H9 (cell line): ENCODE measurements at regions not wholly inside any gene's neighbourhood (a gene's known extent, or its start where the extent isn't known, plus 50 kb on each side); places are given as distances from the start of the nearest gene placed in this dataset.

Experiments used
- DNase-seq: peaks from one replicate; pipeline ENCODE4 v3.0.0-alpha.2; 2017
- H2AFZ ChIP-seq: one replicate; pipeline ENCODE4 v1.6.1; 2013; ENCODE audit warnings: mild to moderate bottlenecking, low read length, control low read depth, moderate library complexity
- H2AK5ac ChIP-seq: 2 replicates; pipeline ENCODE4 v1.6.1; 2013; ENCODE audit warnings: low read length, control low read depth, mixed read lengths; ENCODE audit not compliant: insufficient read length
- H2BK120ac ChIP-seq: one replicate; pipeline ENCODE4 v1.6.1; 2013; ENCODE audit warnings: low read depth, mild to moderate bottlenecking, low read length, control low read depth, inconsistent platforms; ENCODE audit not compliant: poor library complexity, severe bottlenecking
- H2BK12ac ChIP-seq: 2 replicates; pipeline ENCODE4 v1.6.1; 2013; ENCODE audit warnings: low read length, control low read depth, mixed read lengths, low read depth; ENCODE audit not compliant: insufficient read length
- H2BK15ac ChIP-seq: 2 replicates; pipeline ENCODE4 v1.6.1; 2013; ENCODE audit warnings: low read depth, low read length, control low read depth
- H2BK20ac ChIP-seq: one replicate; pipeline ENCODE4 v1.6.1; 2013; ENCODE audit warnings: low read depth, mild to moderate bottlenecking, low read length, control low read depth, inconsistent platforms; ENCODE audit not compliant: poor library complexity, severe bottlenecking
- H2BK5ac ChIP-seq: 2 replicates; pipeline ENCODE4 v1.6.1; 2013; ENCODE audit warnings: low read length, control low read depth, mixed read lengths; ENCODE audit not compliant: insufficient read length
- H3K14ac ChIP-seq: 2 replicates; pipeline ENCODE4 v1.6.1; 2013; ENCODE audit warnings: low read length, control low read depth; ENCODE audit not compliant: insufficient read depth
- H3K18ac ChIP-seq: 2 replicates; pipeline ENCODE4 v1.6.1; 2013; ENCODE audit warnings: low read depth, mild to moderate bottlenecking, mixed read lengths, low read length, control low read depth; ENCODE audit not compliant: insufficient read length
- H3K23ac ChIP-seq: 2 replicates; pipeline ENCODE4 v1.6.1; 2013; ENCODE audit warnings: low read length, control low read depth, mixed read lengths, low read depth; ENCODE audit not compliant: insufficient read length
- H3K23me2 ChIP-seq: 2 replicates; pipeline ENCODE4 v1.6.1; 2013; ENCODE audit warnings: low read depth, mild to moderate bottlenecking, mixed read lengths, low read length, control low read depth; ENCODE audit not compliant: insufficient read length, poor library complexity, severe bottlenecking
- H3K27ac ChIP-seq: 2 replicates; pipeline ENCODE4 v1.5.1; 2013; ENCODE audit warnings: low read length, control low read depth, mixed read lengths, low read depth; ENCODE audit not compliant: insufficient read length
- H3K27me3 ChIP-seq: 2 replicates; pipeline ENCODE4 v1.6.1; 2013; ENCODE audit warnings: low read length, control low read depth, inconsistent platforms; ENCODE audit not compliant: insufficient read depth
- H3K4ac ChIP-seq: 2 replicates; pipeline ENCODE4 v1.6.1; 2013; ENCODE audit warnings: low read depth, mild to moderate bottlenecking, control low read depth, inconsistent platforms, low read length, moderate library complexity
- H3K4me1 ChIP-seq: 2 replicates; pipeline ENCODE4 v1.6.1; 2013; ENCODE audit warnings: low read length, control low read depth, inconsistent platforms; ENCODE audit not compliant: insufficient read depth
- H3K4me2 ChIP-seq: 2 replicates; pipeline ENCODE4 v1.6.1; 2013; ENCODE audit warnings: low read length, control low read depth, mixed read lengths; ENCODE audit not compliant: insufficient read length, insufficient read depth
- H3K56ac ChIP-seq: 2 replicates; pipeline ENCODE4 v1.6.1; 2013; ENCODE audit warnings: low read depth, mild to moderate bottlenecking, mixed read lengths, low read length, control low read depth; ENCODE audit not compliant: insufficient read length
- H3K79me1 ChIP-seq: 2 replicates; pipeline ENCODE4 v1.6.1; 2013; ENCODE audit warnings: low read depth, mild to moderate bottlenecking, moderate library complexity, low read length, control low read depth, inconsistent platforms; ENCODE audit not compliant: insufficient read depth, poor library complexity, severe bottlenecking
- H3K79me2 ChIP-seq: 2 replicates; pipeline ENCODE4 v1.6.1; 2013; ENCODE audit warnings: low read length, control low read depth, inconsistent platforms; ENCODE audit not compliant: insufficient read depth
- H3K9ac ChIP-seq: 2 replicates; pipeline ENCODE4 v1.6.1; 2013; ENCODE audit warnings: low read length, control low read depth, mixed read lengths; ENCODE audit not compliant: insufficient read length; ENCODE audit errors: extremely low read depth
- H3K9me3 ChIP-seq: one replicate; pipeline ENCODE4 v1.6.1; 2013; ENCODE audit warnings: low read depth, low read length, inconsistent platforms; ENCODE audit not compliant: control insufficient read depth
- H3T11ph ChIP-seq: one replicate; pipeline ENCODE4 v1.6.1; 2013; ENCODE audit warnings: mild to moderate bottlenecking, low read length, control low read depth, inconsistent platforms
- H4K20me1 ChIP-seq: one replicate; pipeline ENCODE4 v1.6.1; 2013; ENCODE audit not compliant: control insufficient read depth, insufficient read length, insufficient read depth
- H4K5ac ChIP-seq: 2 replicates; pipeline ENCODE4 v1.6.1; 2013; ENCODE audit warnings: low read depth, mild to moderate bottlenecking, mixed read lengths, low read length, control low read depth; ENCODE audit not compliant: insufficient read length
- H4K8ac ChIP-seq: replicated peaks from 2 replicates; pipeline ENCODE4 v1.6.1; 2013; ENCODE audit warnings: low read length, control low read depth, mixed read lengths, low read depth; ENCODE audit not compliant: insufficient read length
- H4K91ac ChIP-seq: 2 replicates; pipeline ENCODE4 v1.6.1; 2013; ENCODE audit warnings: low read depth, mild to moderate bottlenecking, moderate library complexity, mixed read lengths, low read length, control low read depth; ENCODE audit not compliant: insufficient read length
- H3K27ac Mint-ChIP-seq, 3 experiments: 2 replicates in 2 of 3; 3 replicates in 1 of 3; pipeline ENCODE4 v1.8.0; 2020 to 2021; ENCODE audit warnings: mixed read lengths in 3 of 3, mild to moderate bottlenecking in 1 of 3, moderate library complexity in 1 of 3
- H3K27me3 Mint-ChIP-seq: 2 replicates; pipeline ENCODE4 v1.8.0; 2021; ENCODE audit warnings: low read depth, mild to moderate bottlenecking, moderate library complexity, mixed read lengths
- H3K36me3 Mint-ChIP-seq, 3 experiments: 2 replicates in 2 of 3; 3 replicates in 1 of 3; pipeline ENCODE4 v1.8.0; 2020 to 2021; ENCODE audit warnings: low read depth in 3 of 3, mixed read lengths in 3 of 3; ENCODE audit not compliant: insufficient read depth in 1 of 3
- H3K4me1 Mint-ChIP-seq, 2 experiments: 2 replicates each; pipeline ENCODE4 v1.8.0; 2020; ENCODE audit warnings: mixed read lengths in 2 of 2
- H3K4me3 Mint-ChIP-seq, 2 experiments: 2 replicates in 1 of 2; 3 replicates in 1 of 2; pipeline ENCODE4 v1.8.0; 2020 to 2021; ENCODE audit warnings: mild to moderate bottlenecking in 2 of 2, mixed read lengths in 2 of 2, moderate library complexity in 1 of 2
- H3K9me3 Mint-ChIP-seq, 2 experiments: 2 replicates in 1 of 2; 3 replicates in 1 of 2; pipeline ENCODE4 v1.8.0; 2020; ENCODE audit warnings: mild to moderate bottlenecking in 2 of 2, mixed read lengths in 2 of 2, moderate library complexity in 1 of 2
- CTCF ChIP-seq: fragments of 200-600 bp; sonication (generic); conservative IDR thresholded peaks from 3 replicates; pipeline ENCODE4 v1.8.0; 2021; ENCODE audit warnings: antibody characterized with exemption, mild to moderate bottlenecking
- WGBS: extraction: QIAGEN DNeasy Blood & Tissue Kit; methylation state at CpG from one replicate; pipeline ENCODE4 v1.1.7; 2013; ENCODE audit warnings: missing lambda C conversion rate, low lambda C conversion rate, mixed read lengths; ENCODE audit not compliant: insufficient read length; ENCODE audit errors: extremely low coverage; 5-methylcytosine and 5-hydroxymethylcytosine counted together

- Mint-ChIP-seq H3K4me1 (no peaks in the 10 kb centered on the region), H3K36me3 (peaks cover 2 to 19% (median 7%) of the 10 kb centered on the region in 3 experiments; a peak in 6 of 7 replicates), H3K27me3 (no peaks in the 10 kb centered on the region), H3K4me3 (no peak overlapping the region; a peak in 2 of 5 replicates), H3K9me3 (peaks cover 19 to 23% of the 10 kb centered on the region in 2 experiments), H3K27ac (no peak overlapping the region)
- no peak overlapping the region for H3K23ac ChIP-seq
- H3K79me1 ChIP-seq, result no peaks in the 10 kb centered on the region
- no peak overlapping the region for H3K18ac ChIP-seq
- no peak overlapping the region for H3K14ac ChIP-seq
- no peak overlapping the region for H3K9ac ChIP-seq
- no peak overlapping the region for H2BK12ac ChIP-seq
- H3K27me3 ChIP-seq, result no peaks in the 10 kb centered on the region
- no peak overlapping the region for H4K5ac ChIP-seq
- H3T11ph ChIP-seq, result no peak overlapping the region
- no peak overlapping the region for H2BK120ac ChIP-seq
- no peak overlapping the region for H4K91ac ChIP-seq
- H3K56ac ChIP-seq, result no peak overlapping the region
- no peak overlapping the region for H2BK5ac ChIP-seq
- no peaks in the 10 kb centered on the region for H3K79me2 ChIP-seq
- no CpG with 5 or more reads among the region's 3 CpGs for WGBS
- H3K4ac ChIP-seq, result no peak overlapping the region; the same call in 1 of the 2 replicates
- DNase-seq, result no peak
- no peaks in the 10 kb centered on the region for H4K20me1 ChIP-seq
- H2AK5ac ChIP-seq, result no peak overlapping the region
- no peak overlapping the region for H3K4me2 ChIP-seq
- no peak for TF ChIP-seq CTCF
- no peak overlapping the region for H3K27ac ChIP-seq
- no peak overlapping the region for H2AFZ ChIP-seq
- H2BK20ac ChIP-seq, result no peak overlapping the region
- H4K8ac ChIP-seq, result no peak overlapping the region
- no peak overlapping the region for H2BK15ac ChIP-seq
- no peaks in the 10 kb centered on the region for H3K4me1 ChIP-seq
- no peaks in the 10 kb centered on the region for H3K23me2 ChIP-seq
- no peaks in the 10 kb centered on the region for H3K9me3 ChIP-seq
These were observed 286.0 kb upstream of the ZPLD1 start for GRCh38 chr3:102148598-102149337.
